Prostate gland (tissue), 2 donors: ENCODE measurements at regions not wholly inside any gene's neighbourhood (a gene's known extent, or its start where the extent isn't known, plus 50 kb on each side); places are given as distances from the start of the nearest gene placed in this dataset.

Source experiments
- DNase-seq: peaks from one replicate; pipeline ENCODE4 v3.0.0-alpha.2; 2019; ENCODE audit warnings: low spot score
- H3K27ac ChIP-seq, 2 donors: fragments of 200-600 bp; sonication (generic); 2 replicates each; pipeline ENCODE4 v1.5.1; 2017 to 2019
- H3K27me3 ChIP-seq: fragments of 200-600 bp; sonication (generic); replicated peaks from 2 replicates; pipeline ENCODE4 v1.5.1; 2019; ENCODE audit not compliant: insufficient read depth
- H3K36me3 ChIP-seq, 2 donors: fragments of 200-600 bp; sonication (generic); 1 replicate in 1 of 2; 2 replicates in 1 of 2; pipeline versions ENCODE4 v1.5.1 to v1.8.1; 2017 to 2019
- H3K4me1 ChIP-seq: fragments of 200-600 bp; sonication (generic); replicated peaks from 2 replicates; pipeline ENCODE4 v1.5.1; 2019
- H3K4me3 ChIP-seq, 2 donors: fragments of 200-600 bp; sonication (generic); 2 replicates each; pipeline ENCODE4 v1.5.1; 2017 to 2019
- H3K9me3 ChIP-seq: fragments of 200-600 bp; sonication (generic); 2 replicates; pipeline ENCODE4 v1.5.1; 2017
- CTCF ChIP-seq, 4 experiments: fragments of 200-600 bp in 2 of 4; fragments of 450-650 bp in 2 of 4; sonication (generic) in 2 of 4; IDR thresholded peaks; 1 replicate in 3 of 4; 2 replicates in 1 of 4; pipeline ENCODE4 v1.5.1; 2016 to 2019; ENCODE audit warnings: antibody characterized with exemption in 4 of 4, mild to moderate bottlenecking in 2 of 4, moderate library complexity in 2 of 4
- POLR2A ChIP-seq: fragments of 450-650 bp; IDR thresholded peaks from one replicate; pipeline ENCODE4 v1.6.1; 2016; ENCODE audit warnings: antibody characterized with exemption, mild to moderate bottlenecking
- POLR2AphosphoS5 ChIP-seq: sonication (generic); formaldehyde crosslinking; IDR thresholded peaks from one replicate; pipeline ENCODE4 v1.6.1; 2017; ENCODE audit warnings: antibody characterized with exemption
- WGBS: methylation state at CpG from one replicate; pipeline ENCODE4 v1.1.5; 2018; 5-methylcytosine and 5-hydroxymethylcytosine counted together
- intact Hi-C: fragments of 100-400 bp; cut with DNase I; formaldehyde crosslinking; loops from one replicate; pipeline ENCODE4 v1.14.2; 2022

GRCh38 chr18:78822171-78822948 lies 157.3 kb upstream of the SALL3 start:
- TF ChIP-seq CTCF (IDR thresholded peaks at IDR 0.05) = no peak
- no peak for TF ChIP-seq POLR2AphosphoS5
- TF ChIP-seq POLR2A = no peak
- Histone ChIP-seq H3K4me3 (no peak overlapping the region), H3K9me3 (no peaks in the 10 kb centered on the region), H3K27me3 (peaks cover 12% of the 10 kb centered on the region), H3K36me3 (no peaks in the 10 kb centered on the region), H3K4me1 (no peaks in the 10 kb centered on the region), H3K27ac (no peak overlapping the region)
- intact Hi-C loops = no loop called here
- 40% methylated on average over 24 of the region's 27 CpGs for WGBS
- DNase-seq = no peak

- intact Hi-C loops = no loop called here
- 77% methylated on average over 15 of the region's 15 CpGs for WGBS
- TF ChIP-seq POLR2AphosphoS5 (no peak), POLR2A (no peak), CTCF (IDR thresholded peaks at IDR 0.05) (no peak)
- H3K27ac ChIP-seq = no peak overlapping the region
- H3K27me3 ChIP-seq = peaks cover 12% of the 10 kb centered on the region
- DNase-seq = no peak
- no peaks in the 10 kb centered on the region for H3K9me3 ChIP-seq
- H3K4me1 ChIP-seq = no peaks in the 10 kb centered on the region
- no peaks in the 10 kb centered on the region for H3K36me3 ChIP-seq
- H3K4me3 ChIP-seq = no peak overlapping the region
Measured at GRCh38 chr18:78822949-78823285, 156.7 kb upstream of the SALL3 start.

GRCh38 chr18:78825168-78825567 lies 154.4 kb upstream of the SALL3 start:
- TF ChIP-seq POLR2AphosphoS5 (no peak), CTCF (IDR thresholded peaks at IDR 0.05) (no peak), POLR2A (no peak)
- Histone ChIP-seq H3K27ac (no peak overlapping the region), H3K9me3 (no peaks in the 10 kb centered on the region), H3K4me1 (no peaks in the 10 kb centered on the region), H3K4me3 (no peak overlapping the region), H3K36me3 (no peaks in the 10 kb centered on the region), H3K27me3 (peaks cover 8% of the 10 kb centered on the region)
- intact Hi-C loops = no loop called here
- WGBS = 76% methylated on average over 6 of the region's 6 CpGs
- DNase-seq = no peak

GRCh38 chr18:78826631-78827030 lies 153.0 kb upstream of the SALL3 start:
- intact Hi-C loops = no loop called here
- WGBS = 75% methylated on average over 4 of the region's 4 CpGs
- peaks cover 2% of the 10 kb centered on the region for H3K27me3 ChIP-seq

More at GRCh38 chr18:78826631-78827030, 153.0 kb upstream of the SALL3 start:
- TF ChIP-seq CTCF (IDR thresholded peaks at IDR 0.05) (no peak), POLR2AphosphoS5 (no peak), POLR2A (no peak)
- Histone ChIP-seq H3K27ac (no peak overlapping the region), H3K36me3 (no peaks in the 10 kb centered on the region), H3K4me3 (no peak overlapping the region), H3K9me3 (no peaks in the 10 kb centered on the region), H3K4me1 (no peaks in the 10 kb centered on the region)
- DNase-seq = no peak
